GM13977 (cell line): ENCODE measurements at regions not wholly inside any gene's neighbourhood (a gene's known extent, or its start where the extent isn't known, plus 50 kb on each side); places are given as distances from the start of the nearest gene placed in this dataset.

Experiments
- DNase-seq: peaks from one replicate; pipeline ENCODE4 v3.0.0; 2012; ENCODE audit warnings: low spot score
- in situ Hi-C: fragments of 300-500 bp; cut with MboI; formaldehyde crosslinking; loops from one replicate; pipeline ENCODE4 v1.12.0; 2022; ENCODE audit warnings: low sequenced_read_pairs, low pct_unique_long_range_greater_than_20kb, mixed read lengths, inconsistent platforms; ENCODE audit not compliant: unreplicated experiment
- TF ChIP-seq, protein P1 (sequence below): IDR thresholded peaks from 2 replicates; pipeline ENCODE4 v1.5.1; 2012; ENCODE audit warnings: mild to moderate bottlenecking, control low read depth; ENCODE audit not compliant: insufficient read depth; ENCODE audit errors: extremely low read depth, missing control alignments

DNA sequence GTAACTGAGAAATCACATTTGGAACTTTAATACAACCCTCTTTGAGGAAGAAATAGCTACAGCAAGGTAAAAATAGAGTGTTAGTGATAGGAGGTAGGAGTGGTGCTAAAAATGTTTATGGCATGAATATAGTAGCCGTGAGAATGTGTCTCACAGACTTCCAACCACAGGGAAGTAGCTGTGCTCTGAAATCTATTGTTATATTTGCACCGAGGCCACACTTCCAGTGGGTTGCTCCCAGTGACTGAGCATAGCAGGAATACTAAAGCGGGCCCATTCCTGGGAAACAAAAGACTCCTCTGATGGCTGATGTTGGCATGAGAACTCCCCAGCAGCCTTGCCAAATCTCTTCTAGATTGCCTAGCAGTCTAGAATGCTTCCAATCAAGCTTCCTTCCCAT, 174.1 kb upstream of the PLXNC1 start:
- DNase-seq, result no peak
- in situ Hi-C loops, result no loop called here
- TF ChIP-seq, protein P1, sequence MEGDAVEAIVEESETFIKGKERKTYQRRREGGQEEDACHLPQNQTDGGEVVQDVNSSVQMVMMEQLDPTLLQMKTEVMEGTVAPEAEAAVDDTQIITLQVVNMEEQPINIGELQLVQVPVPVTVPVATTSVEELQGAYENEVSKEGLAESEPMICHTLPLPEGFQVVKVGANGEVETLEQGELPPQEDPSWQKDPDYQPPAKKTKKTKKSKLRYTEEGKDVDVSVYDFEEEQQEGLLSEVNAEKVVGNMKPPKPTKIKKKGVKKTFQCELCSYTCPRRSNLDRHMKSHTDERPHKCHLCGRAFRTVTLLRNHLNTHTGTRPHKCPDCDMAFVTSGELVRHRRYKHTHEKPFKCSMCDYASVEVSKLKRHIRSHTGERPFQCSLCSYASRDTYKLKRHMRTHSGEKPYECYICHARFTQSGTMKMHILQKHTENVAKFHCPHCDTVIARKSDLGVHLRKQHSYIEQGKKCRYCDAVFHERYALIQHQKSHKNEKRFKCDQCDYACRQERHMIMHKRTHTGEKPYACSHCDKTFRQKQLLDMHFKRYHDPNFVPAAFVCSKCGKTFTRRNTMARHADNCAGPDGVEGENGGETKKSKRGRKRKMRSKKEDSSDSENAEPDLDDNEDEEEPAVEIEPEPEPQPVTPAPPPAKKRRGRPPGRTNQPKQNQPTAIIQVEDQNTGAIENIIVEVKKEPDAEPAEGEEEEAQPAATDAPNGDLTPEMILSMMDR, result no peak

DNA sequence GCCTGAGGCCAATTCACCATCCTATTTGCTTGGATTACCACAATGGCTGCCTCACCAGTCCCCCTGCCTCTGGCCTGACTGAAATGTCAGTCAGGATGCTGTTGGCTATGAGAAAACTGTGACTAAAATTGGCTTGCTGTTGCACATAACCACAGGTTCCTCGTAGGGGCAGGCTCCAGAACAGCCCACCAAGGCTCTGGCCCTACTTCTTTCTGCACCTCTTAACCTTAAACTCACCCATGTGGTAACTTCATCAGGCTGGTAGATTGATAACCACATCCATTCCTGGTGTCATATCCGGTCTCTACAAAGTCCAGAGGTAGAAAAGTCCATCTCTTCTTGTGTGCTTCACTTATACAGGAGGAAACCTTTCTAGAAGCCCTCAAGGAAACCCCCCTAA, 172.4 kb upstream of the PLXNC1 start:
- in situ Hi-C loops, result no loop called here
- TF ChIP-seq, protein P1, result no peak
- DNase-seq, result no peak

DNA sequence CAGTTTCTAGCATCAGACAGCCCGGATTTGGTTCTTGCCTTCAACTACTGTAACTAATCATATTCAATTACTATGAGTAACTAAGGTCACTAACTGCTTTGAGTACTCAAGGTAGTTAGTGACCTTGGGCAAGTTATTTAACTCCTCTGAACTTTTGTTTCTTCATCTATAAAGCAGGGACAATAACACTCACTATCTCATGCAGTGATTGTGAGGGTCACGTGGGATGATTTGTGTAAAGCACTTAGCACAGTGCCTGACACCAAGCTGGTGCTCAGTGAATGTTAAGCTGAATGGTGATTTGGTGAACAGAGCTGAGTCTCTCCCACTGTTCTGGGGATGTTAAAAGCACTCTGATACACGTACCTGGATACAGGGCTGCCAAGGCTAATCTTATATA, 171.3 kb upstream of the PLXNC1 start:
- in situ Hi-C loops, result no loop called here
- no peak for DNase-seq
- TF ChIP-seq, protein P1, result no peak

DNA sequence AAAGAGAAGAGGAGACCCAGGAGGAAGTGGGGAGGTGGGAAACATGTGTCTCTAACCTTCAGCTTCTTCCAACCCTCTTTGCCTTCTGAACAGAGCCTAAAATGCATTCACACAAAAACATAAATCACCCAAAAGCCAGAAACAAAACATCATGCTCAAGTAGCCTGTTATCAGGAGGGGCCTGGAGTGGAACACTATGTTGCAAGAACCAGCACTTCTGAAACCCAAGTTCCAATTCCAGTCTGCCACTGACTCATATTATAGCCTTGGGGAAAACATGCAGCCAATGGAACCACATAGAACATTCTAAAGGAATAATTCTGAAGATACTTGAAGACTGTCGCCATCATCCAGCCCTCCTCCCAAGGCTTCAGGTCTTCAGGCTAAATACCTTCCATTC, 169.8 kb upstream of the PLXNC1 start:
- TF ChIP-seq, protein P1, result no peak
- in situ Hi-C loops, result no loop called here
- no peak for DNase-seq

DNA sequence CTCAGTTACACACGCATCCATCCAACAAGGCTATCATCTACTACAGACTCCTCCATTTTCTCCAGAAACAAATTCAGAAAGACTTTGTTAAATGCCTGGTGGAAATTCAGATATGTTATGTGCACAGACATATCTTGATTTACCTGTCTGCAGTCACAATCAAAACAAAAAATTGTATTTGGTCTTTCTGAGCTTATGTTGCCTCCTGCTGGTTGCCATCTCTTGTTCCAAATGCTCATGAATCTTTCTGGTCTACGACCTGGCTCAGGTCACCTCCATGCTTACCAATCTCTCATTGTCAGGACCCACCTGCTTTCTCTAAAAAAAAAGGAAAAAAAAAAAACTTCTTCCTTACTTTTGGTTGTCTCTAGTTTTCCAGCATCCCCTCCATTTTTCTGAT, 169.2 kb upstream of the PLXNC1 start:
- TF ChIP-seq, protein P1, result peak; percentile 56
- peak; percentile 19 for DNase-seq
- in situ Hi-C loops, result no loop called here

DNA sequence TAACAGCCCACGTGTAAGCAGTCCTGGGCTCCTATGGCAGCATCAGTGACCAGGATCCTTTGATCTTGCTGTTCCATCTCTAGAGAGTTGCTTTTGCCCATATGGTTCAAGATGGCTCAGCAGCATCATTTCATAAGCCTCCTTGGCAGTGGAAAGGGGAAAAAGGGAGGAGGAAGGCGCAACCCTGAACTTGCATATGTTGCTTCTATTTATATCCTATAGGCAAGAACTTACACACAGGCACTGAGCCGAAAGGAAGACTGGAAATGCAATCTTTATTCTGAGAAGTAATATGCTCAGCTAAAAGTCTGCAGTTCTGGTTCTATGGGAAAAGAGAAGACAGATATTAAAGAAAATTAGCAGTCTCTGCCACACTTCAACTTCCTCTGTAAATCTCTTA, 167.7 kb upstream of the PLXNC1 start:
- in situ Hi-C loops, result no loop called here
- no peak for DNase-seq

More for the DNA sequence above, 167.7 kb upstream of the PLXNC1 start:
- TF ChIP-seq, protein P1, result no peak
